MV-4-11 (cell line): ENCODE measurements at regions not wholly inside any gene's neighbourhood (a gene's known extent, or its start where the extent isn't known, plus 50 kb on each side); places are given as distances from the start of the nearest gene placed in this dataset.
"Not testable (repeated sequence)": the region's sequence is repeated elsewhere in the genome, so short reads cannot be mapped to it uniquely, and the experiment has no call there.

Experiments
- DNase-seq: peaks from one replicate; lab custom pipeline; 2025; lab: John Stamatoyannopoulos, UW

- DNase-seq: no peak
Observed at GRCh38 chrX:131595120-131595519, 51.2 kb downstream of the OR13H1 start.

GRCh38 chrX:131607792-131608369 lies 64.0 kb downstream of the OR13H1 start:
- DNase-seq: no peak

- DNase-seq: no peak
Observed at GRCh38 chrX:131609480-131609879, 65.6 kb downstream of the OR13H1 start.

GRCh38 chrX:131613260-131613659 lies 69.4 kb downstream of the OR13H1 start:
- no peak for DNase-seq

- DNase-seq: no peak
Observed at GRCh38 chrX:131614241-131614640, 70.4 kb downstream of the OR13H1 start.

- DNase-seq: no peak
Observed at GRCh38 chrX:131617182-131617581, 73.3 kb downstream of the OR13H1 start.

GRCh38 chrX:131621650-131622049 lies 77.8 kb downstream of the OR13H1 start:
- no peak for DNase-seq

GRCh38 chrX:131626681-131627296 lies 82.9 kb downstream of the OR13H1 start:
- no peak for DNase-seq

GRCh38 chrX:131630534-131630933 lies 86.7 kb downstream of the OR13H1 start:
- DNase-seq: no peak

- peak; percentile 1 for DNase-seq
Observed at GRCh38 chrX:131633285-131633917, 89.5 kb downstream of the OR13H1 start.

GRCh38 chrX:131634900-131635299 lies 91.0 kb downstream of the OR13H1 start:
- no peak for DNase-seq

- no peak for DNase-seq
Observed at GRCh38 chrX:131646106-131646505, 102.2 kb downstream of the OR13H1 start.

- no peak for DNase-seq
Observed at GRCh38 chrX:131649741-131650140, 105.9 kb downstream of the OR13H1 start.

GRCh38 chrX:131650637-131651410 lies 107.0 kb downstream of the OR13H1 start:
- no peak for DNase-seq

GRCh38 chrX:131663726-131664125 lies 119.9 kb downstream of the OR13H1 start:
- DNase-seq: not testable (repeated sequence)

- no peak for DNase-seq
Observed at GRCh38 chrX:131671735-131672134, 127.9 kb downstream of the OR13H1 start.

- no peak for DNase-seq
Observed at GRCh38 chrX:131675596-131676194, 131.8 kb downstream of the OR13H1 start.

GRCh38 chrX:131677655-131678628 lies 134.1 kb downstream of the OR13H1 start:
- DNase-seq: no peak

GRCh38 chrX:131682735-131683134 lies 138.9 kb downstream of the OR13H1 start:
- not testable (repeated sequence) for DNase-seq

- no peak for DNase-seq
Observed at GRCh38 chrX:131693359-131693758, 149.5 kb downstream of the OR13H1 start.

GRCh38 chrX:131696989-131697388 lies 153.1 kb downstream of the OR13H1 start:
- DNase-seq: not testable (repeated sequence)
